Coronary artery (tissue), 2 donors: ENCODE measurements at regions not wholly inside any gene's neighbourhood (a gene's known extent, or its start where the extent isn't known, plus 50 kb on each side); places are given as distances from the start of the nearest gene placed in this dataset.

Source experiments
- DNase-seq: peaks from one replicate; pipeline ENCODE4 v3.0.0-alpha.2; 2017; ENCODE audit warnings: low spot score
- H3K27ac ChIP-seq, 2 donors: fragments of 200-600 bp; sonication (generic); one replicate each; pipeline ENCODE4 v1.5.1; 2016 to 2019
- H3K4me3 ChIP-seq: fragments of 200-600 bp; sonication (generic); 2 replicates; pipeline ENCODE4 v1.5.1; 2016; ENCODE audit warnings: mild to moderate bottlenecking, moderate library complexity
- TF ChIP-seq, protein P1 (sequence below): fragments of 200-600 bp; sonication (generic); IDR thresholded peaks from one replicate; pipeline ENCODE4 v1.5.1; 2019; ENCODE audit warnings: antibody characterized with exemption

DNA sequence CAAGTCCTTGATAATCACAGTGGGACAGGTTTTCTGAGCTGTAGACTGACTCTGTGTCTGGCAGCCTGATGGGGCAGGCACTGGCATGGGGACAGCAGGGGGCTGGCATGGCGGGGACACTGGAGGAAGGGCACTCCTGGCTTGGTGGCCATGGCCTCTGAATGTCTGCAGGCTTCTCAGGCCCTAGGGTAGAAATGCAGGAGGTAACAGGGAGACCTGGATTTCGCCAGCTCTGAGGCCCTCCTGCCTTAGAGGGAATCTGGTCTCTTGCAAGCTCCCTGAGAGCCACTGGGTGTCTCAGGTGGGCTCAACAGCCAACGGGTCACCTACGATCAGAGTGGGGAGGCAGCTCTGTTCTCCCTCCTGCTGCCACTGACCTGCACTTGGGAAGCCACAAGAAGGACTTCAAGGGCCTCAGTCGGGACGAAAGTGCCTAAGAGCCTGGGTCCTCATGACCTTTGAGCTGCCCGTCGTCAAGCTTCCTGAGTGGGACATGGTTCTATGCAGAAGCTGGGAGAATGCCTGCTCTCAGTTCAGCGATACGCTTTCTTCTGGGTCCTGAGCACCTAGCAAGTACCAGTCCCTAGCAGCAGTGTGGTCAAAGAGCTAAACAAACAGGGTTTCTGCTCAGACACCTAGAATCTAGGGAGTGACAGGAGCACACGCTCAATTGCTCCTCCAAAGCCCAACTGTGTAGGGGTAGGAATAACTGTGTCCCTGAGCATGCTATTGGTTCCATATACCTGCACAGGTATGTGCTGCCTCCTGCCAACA is 569.0 kb downstream of the PTPRU start:
- H3K27ac ChIP-seq, result no peak overlapping the region
- TF ChIP-seq, protein P1, sequence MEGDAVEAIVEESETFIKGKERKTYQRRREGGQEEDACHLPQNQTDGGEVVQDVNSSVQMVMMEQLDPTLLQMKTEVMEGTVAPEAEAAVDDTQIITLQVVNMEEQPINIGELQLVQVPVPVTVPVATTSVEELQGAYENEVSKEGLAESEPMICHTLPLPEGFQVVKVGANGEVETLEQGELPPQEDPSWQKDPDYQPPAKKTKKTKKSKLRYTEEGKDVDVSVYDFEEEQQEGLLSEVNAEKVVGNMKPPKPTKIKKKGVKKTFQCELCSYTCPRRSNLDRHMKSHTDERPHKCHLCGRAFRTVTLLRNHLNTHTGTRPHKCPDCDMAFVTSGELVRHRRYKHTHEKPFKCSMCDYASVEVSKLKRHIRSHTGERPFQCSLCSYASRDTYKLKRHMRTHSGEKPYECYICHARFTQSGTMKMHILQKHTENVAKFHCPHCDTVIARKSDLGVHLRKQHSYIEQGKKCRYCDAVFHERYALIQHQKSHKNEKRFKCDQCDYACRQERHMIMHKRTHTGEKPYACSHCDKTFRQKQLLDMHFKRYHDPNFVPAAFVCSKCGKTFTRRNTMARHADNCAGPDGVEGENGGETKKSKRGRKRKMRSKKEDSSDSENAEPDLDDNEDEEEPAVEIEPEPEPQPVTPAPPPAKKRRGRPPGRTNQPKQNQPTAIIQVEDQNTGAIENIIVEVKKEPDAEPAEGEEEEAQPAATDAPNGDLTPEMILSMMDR, result no peak
- DNase-seq, result peak; percentile 52
- no peak overlapping the region for H3K4me3 ChIP-seq

DNA sequence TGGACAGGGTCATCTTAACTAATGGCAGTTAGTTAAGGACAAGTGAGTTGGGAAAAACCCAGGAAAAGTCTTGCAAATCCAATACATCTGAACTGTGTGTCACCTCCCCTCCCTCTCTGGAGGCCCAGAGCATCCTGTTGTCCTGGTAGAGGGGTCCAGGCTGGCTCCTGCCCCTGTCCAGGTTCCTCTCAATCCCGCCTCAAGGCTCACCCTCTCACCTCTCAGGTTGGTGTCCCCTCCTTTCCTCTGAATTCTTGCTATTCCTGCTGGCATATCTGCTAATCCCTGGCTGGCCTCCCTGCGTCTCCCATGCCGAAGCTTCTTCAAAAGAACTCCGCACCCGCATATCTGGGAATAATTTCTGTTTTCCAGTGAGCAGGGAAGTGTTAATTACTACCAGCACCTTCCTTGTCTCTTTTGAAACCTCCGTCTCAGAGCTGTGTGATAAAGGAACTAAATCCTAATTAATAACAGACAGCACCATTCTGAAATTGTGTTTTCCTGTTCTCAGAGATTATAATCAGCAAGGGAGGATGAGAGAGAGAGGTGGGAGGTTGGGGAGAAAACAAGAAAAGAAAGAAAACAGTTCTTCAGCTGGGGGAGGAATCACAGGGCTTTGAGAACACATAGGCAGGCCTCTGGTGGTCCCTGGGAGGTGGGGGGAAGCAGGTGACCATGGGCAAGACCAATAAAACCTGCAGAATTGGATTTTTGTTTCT is 568.0 kb downstream of the PTPRU start:
- peak; percentile 41 for DNase-seq
- no peak overlapping the region for H3K4me3 ChIP-seq
- TF ChIP-seq, protein P1, result no peak
- no peak overlapping the region for H3K27ac ChIP-seq

DNA sequence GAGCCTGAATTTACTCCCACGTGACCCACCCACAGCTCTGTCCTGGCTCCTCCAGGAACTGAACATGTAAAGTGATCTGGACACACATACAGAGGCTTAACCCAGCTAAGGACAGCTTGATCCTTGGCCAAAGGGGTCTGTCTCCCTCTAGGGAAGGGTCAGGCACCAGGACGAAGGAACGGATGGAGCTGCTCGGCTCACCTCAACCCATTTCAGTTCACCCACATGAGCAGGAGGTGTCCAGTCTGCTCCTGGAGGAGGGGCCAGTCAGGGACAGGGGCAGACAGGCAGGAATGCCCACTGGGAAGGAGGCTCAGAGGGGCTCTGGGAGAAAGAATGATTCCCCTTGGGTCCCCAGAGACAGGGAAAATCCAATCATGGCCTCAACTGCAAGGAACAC is 567.2 kb downstream of the PTPRU start:
- TF ChIP-seq, protein P1, result no peak
- peak; percentile 63 for DNase-seq
- Histone ChIP-seq H3K27ac (no peak overlapping the region), H3K4me3 (no peak overlapping the region)

DNA sequence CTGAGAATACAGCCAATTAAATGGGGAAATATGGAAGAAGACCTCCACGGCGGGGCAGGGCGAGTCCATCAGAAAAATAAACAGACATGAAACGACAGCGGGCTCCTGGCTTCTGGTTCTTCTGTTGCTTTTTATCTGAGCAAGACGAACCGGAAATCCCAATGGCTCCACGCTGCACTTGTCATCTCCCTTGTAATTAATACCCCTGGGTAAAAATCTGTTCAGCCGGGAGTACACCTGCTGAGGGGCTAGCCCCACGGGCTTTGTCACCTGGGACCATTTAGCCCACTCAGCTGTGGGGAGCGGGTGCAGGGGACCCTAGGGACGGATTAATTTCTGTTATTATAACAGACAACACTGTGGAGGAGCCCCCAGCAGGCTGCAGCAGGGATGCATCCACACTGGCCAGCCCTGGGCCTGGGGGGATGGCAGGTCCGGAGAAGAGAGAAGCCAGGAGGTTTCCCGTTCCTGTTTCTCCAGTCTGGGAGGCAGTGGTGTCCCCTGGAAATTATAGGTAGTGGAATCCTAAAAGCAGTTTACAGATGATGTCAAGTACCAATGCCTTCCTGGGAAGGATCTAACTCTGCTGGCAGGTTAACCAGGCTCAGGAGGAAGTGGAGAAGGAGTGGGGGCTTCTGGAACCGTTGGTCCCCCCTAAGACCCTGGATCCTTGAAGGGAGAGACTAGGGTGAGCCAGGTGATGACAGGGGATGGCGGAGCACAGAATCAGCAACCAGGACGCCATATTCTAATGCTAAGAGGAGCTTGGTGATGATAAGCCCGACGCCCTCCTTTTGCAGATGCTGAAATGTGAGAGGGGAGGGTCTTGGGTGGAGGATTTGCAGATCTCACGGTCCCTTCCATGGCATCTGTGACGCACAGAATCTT is 566.1 kb downstream of the PTPRU start:
- TF ChIP-seq, protein P1, result no peak
- peak; percentile 62 for DNase-seq
- H3K4me3 ChIP-seq, result no peak overlapping the region
- H3K27ac ChIP-seq, result no peak overlapping the region

DNA sequence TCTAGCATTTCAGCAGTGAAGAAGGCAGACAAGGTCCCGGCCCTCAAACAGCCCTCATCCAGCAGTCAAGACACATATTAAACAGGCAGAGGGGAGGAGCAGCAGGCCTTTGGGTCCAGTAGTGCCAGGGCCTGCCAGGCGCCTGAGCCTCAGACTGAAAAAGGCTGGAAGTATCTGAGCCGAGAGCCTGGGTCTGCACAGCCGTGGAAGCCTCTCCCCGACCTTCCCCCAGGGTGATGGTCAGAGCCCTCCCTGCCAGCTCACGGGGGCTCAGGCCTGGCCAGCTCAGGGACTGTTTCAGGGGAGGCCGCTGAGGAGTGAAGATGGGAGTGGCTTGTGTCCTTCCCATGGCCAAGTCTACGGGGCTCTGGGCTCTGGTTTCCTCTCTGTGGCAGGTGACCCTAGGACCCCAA is 565.2 kb downstream of the PTPRU start:
- DNase-seq, result peak; percentile 59
- TF ChIP-seq, protein P1, result no peak
- Histone ChIP-seq H3K4me3 (no peak overlapping the region), H3K27ac (no peak overlapping the region)

DNA sequence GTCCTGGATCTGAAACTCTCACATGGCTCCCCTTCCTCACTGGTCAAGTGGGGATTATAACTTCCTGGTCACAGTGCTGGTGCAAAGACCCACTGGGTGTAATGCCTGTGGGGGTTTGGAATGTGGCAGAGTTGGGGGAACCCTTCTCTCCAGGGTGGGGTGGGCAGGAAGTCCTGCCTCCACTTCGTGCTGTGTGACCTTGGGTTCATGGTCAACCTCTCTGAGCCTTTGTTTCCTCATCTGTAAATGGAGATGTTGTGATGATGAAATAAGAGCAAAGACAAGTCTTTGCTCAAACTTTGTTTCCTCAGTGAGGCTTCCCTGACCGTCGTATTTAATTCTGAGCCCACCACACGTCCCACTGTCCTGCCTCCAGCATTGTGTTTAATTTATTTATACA is 564.7 kb downstream of the PTPRU start:
- peak; percentile 40 for DNase-seq
- H3K27ac ChIP-seq, result no peak overlapping the region
- no peak overlapping the region for H3K4me3 ChIP-seq
- TF ChIP-seq, protein P1, result no peak
